ENCODE measurements at regions not wholly inside any gene's neighbourhood (a gene's known extent, or its start where the extent isn't known, plus 50 kb on each side); places are given as distances from the start of the nearest gene placed in this dataset.
"Not testable (repeated sequence)": the region's sequence is repeated elsewhere in the genome, so short reads cannot be mapped to it uniquely, and the experiment has no call there.

DNA sequence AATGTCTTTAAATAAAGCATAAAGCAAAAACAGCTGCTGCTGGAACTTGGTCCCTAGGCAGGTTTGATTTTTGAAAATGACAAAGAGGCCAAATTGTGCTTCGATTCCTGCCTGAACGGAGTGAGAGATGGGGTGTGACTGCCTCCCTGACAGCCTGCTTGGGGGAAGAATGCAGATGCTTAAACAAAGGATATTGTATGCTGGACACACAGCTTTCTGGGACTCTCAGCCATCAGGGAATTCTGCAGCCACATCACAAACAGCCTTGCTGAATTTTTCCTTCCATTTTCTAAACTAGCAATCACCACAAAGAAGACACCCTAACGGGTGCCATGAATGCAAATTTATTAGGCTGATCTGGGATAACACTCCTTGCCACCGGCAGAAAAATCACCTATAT is 83.9 kb upstream of the CPEB2 start:
- peak; percentile 44 for DNase-seq (ENCODE audit: low spot score)

DNA sequence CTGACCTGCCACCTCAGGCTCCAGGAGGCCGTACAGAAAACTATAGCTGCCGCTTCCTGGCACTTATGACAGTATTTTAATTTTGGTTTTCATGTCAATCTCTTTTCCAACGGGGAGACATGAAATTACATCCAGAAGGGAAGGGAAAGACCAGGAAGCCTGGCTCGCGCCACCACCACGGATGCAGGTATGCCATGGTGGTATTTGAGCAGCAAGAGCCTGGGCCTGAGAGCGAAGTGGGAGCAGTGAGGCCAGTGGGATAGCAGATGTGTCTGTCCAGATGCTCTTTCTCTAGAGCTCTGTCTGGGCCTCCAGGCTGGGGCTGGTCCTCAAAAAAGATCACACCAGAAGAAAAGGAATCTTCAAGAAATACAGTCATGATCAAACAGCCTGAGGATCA is 82.5 kb upstream of the CPEB2 start:
- DNase-seq (ENCODE audit: low spot score) = no peak

DNA sequence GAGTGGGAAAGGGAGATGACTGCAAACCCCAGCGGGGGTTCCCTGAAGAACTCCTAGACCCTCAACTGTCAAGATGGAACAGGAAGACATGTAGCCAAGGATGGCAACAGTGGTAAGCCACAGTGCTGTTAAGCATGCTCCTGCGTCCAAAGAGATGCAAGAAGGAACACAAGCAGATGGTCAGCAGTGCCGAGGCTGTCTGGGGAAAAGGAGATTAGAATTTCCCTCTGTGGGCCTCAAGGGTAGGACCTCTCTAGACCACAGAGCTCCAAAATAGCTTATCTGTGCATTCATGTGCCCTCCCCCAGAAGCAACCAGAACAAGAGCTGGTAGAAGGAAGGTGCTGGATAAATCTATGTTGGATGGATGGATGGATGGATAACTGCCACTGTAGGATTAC is 82.0 kb upstream of the CPEB2 start:
- no peak for DNase-seq (ENCODE audit: low spot score)

DNA sequence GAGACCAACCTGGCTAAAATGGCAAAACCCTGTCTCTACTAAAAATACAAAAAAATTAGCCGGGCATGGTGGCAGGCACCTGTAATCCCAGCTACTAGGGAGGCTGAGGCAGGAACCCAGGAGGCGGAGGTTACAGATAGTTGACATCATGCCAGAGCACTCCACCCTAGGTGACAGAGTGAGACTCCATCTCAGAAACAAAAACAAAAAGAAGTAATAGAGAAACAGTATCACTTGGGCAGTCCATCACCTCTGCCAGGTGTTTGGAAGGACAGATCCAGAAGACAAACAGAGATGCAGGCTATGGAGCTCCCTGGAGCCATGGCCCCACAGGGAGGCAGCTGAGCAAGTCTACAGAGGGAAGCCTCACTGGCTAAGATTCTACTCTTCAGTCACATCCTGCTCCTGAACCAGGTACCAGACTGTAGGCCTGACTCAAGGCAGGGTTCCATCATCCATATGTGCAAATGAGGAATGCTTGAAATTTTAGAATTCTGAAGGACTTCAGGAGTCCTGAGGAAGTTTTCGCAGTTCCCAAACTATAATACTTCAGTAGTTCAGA is 81.4 kb upstream of the CPEB2 start:
- DNase-seq (ENCODE audit: low spot score) = no peak

DNA sequence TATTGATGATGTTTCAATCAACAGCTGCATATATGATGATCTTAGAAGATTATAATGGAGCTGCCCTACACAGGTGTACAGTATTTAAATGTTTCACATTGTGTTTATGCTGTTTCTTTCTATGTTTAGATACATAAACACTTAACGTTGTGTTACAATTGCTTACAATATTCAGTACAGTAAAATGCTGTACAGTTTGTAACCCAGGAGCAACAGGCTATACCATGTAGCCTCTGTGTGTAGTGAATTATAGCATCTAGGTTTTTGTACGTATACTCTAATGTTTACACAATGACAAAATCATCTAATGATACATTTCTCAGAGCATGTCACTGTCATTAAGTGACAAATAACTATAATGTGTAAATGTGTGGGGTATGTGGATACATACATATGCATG is 80.5 kb upstream of the CPEB2 start:
- not testable (repeated sequence) for DNase-seq (ENCODE audit: low spot score)

DNA sequence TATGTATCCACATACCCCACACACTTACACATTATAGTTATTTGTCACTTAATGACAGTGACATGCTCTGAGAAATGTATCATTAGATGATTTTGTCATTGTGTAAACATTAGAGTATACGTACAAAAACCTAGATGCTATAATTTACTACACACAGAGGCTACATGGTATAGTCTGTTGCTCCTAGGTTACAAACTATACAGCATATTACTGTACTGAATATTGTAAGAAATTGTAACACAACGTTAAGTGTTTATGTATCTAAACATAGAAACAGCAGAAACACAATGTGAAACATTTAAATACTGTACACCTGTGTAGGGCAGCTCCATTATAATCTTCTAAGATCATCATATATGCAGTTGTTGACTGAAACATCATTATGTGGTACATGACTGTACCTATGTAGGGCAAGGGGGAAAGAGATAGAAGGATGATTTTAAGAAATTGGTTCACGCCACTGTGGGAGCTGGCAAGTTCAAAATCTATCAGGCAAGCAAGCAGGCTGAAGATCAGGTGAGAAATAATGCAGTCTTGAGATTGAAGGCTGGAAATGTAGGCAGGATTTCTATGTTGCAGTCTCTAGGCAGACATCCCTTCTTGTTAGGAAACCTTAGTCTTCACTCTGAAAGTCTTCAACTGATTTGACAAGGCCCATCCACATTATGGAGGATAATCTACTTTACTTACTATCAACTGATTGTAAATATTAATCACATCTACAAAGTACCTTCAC is 78.0 kb upstream of the CPEB2 start:
- no peak for DNase-seq (ENCODE audit: low spot score)

DNA sequence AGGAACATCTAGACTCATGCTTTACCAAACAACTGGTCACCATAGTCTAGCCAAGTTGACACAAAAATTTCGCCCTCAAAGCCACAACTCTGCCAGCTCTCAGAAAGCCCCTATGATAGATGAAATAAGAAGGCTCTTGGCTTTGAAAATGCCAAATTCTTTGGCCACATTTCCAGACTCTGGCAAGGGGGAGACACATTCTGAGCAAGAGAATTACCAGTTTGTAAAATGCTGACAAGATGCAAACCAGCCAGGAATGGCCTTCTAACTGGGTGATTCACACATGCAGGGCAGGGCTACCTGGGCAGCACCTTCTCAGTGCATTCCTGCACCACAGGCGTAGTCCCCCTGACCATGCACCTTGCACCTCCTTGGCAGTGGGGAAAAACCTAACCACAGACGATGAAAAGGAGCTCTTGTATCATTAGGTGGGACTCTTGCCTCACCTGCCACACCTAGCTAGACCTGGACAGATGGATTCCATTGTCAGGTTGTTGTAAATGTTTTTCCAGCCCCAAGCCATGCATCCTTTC is 77.4 kb upstream of the CPEB2 start:
- no peak for DNase-seq (ENCODE audit: low spot score)

DNA sequence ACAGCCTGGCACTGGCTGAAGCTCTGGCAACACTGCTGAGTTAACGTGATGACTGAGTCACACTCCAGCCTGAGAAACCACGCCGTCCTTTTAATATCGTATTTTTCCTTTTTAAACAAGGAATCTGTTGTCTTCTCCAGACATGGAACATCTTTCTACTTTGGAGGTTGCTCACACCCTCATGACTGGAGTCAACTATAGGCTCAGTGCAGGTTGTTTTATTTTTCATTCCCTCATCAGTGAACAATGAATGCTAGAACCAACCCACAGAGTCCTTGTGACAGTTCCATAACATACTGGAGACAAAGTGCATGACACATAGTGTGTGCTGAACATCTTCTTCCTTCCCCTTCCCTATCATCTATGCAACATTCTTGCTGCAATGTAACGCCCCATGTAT is 76.8 kb upstream of the CPEB2 start:
- no peak for DNase-seq (ENCODE audit: low spot score)

DNA sequence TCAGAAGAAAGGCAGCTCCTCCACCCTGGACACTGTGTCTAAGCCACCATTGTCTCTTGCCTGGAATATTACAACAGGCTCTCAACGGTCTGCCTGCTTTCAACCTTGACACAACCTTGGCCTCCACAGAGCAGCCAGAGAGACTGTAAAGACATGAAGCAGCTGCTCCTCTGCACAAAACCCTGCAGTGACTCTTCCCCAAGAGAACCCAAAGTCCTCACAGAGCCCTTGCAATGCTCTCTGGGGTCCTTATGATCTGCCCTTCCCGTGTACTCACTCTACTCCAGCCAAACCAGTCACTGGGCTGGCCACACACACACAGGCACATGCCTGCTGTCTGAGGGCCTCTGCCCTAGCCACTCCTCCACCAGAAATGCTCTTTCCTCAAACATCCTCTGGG is 75.9 kb upstream of the CPEB2 start:
- no peak for DNase-seq (ENCODE audit: low spot score)

DNA sequence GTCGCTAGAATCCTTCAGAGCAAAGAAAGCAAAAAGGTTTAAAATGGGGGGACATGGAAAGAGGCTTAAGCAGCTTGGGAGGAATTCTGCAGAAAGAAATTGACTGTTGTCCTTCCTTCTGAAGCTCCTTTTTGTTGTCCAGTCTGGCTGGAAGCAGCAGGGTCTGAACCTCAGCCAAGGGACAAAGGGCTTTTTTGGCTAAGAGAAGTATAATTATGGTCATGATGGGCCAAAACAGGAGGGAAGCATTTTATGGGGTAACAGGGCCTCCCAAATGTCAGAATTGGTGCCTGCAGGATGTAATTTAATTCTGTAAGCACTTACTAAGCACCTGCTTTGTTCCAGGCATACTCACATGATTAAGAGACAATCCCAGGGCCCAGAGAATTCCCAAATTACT is 74.2 kb upstream of the CPEB2 start:
- no peak for DNase-seq (ENCODE audit: low spot score)

DNA sequence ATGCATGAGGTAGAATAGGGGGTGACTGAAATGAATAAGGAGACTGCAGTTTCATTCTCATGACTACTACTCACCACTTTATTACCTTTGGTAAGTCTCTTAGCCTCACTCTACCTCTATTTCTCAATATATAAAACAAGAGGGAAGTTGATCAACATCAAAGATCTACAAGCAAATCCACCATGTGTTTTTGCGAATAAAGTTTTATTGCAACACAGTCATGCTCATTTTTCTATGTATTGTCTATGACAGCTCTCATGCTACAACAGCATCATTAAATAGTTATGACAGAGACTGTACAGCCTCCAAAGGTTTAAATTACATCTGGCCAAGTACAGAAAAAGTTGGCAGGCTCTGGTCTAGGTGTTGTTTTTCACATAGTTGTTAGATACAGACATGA is 72.6 kb upstream of the CPEB2 start:
- DNase-seq (ENCODE audit: low spot score) = no peak

DNA sequence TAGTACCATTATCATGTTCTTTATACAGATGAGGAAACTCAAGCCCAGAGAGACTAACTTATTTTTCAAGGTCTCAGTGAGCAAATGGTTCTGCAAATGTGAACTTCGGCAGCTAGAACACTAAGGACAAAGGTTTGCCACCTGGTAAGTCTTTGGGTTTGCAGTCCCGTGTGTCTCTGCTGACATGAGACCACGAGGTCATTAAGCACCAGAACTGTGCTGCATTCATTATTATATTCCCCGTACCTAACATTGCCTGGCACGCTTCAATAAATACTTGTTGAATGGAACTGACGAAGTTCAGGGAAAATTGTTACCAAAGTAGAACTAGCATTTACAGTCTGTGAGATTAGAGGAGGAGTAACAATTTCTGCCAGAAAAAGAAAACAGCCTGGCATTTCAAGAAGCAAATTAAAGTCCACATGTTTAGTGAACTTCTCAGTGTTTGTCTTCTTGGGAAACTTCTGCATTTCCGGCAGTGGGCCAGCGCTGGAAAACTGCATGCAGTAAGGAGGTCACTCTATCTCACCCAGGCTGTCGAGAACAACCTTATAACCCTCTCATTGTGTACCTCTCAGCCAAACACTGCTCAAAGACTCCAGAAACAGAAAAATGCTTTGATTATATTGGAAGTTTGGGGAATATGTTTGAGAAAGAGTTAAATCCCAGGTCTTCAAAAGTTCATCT is 67.4 kb upstream of the CPEB2 start:
- DNase-seq (ENCODE audit: low spot score) = no peak

DNA sequence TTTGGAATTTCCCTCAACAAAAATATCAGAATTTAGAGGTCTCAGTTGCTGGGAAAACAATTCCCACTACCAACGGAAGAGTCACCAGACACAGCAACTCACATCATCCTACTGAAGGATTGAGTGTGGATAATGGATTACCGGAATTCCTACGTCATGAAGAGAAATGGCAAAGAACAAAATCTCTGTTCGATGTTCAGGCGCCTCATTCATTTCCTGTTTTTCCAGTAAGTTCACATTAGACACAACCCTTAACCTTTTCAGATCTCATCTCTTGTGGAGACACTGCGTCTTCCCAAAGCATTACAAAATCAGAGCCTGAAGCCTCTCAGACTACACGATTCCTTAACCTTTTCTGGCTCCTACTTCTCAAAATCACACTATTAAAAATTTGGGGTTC is 58.5 kb upstream of the CPEB2 start:
- no peak for DNase-seq (ENCODE audit: low spot score)

DNA sequence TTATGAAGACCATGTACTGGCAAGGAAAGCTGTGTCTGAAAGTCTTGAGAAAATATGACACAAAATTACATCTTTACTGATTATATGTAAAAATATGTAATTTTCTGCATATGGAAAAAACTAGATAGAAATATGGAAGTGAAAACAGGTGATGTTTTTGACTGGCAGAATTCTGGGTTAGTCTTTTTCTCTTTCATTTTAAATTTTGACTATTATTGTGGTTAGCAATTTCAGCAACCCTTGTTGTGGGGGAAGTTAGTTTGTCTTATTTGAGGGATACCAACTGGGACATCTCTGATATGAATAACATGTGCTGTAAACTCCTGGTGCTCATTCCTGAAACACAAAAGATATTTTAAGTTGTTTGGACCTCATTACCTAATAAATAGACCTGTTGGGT is 49.9 kb upstream of the CPEB2 start:
- no peak for DNase-seq (ENCODE audit: low spot score)

Data from putamen (tissue), 1 donor.